Fibroblast of lung (primary cell): ENCODE measurements at regions not wholly inside any gene's neighbourhood (a gene's known extent, or its start where the extent isn't known, plus 50 kb on each side); places are given as distances from the start of the nearest gene placed in this dataset.

ENCODE experiments used
- DNase-seq, 2 donors: peaks; one replicate each; pipeline versions ENCODE4 v3.0.0 to v3.0.0-alpha.2; 2010; ENCODE audit warnings: low read depth in 2 of 2
- H2AFZ ChIP-seq: 2 replicates; pipeline ENCODE4 v1.5.1; 2012; ENCODE audit warnings: low read length, control low read depth, inconsistent platforms
- H3K27ac ChIP-seq: 2 replicates; pipeline ENCODE4 v1.5.1; 2011; ENCODE audit warnings: low read length, control low read depth; ENCODE audit not compliant: insufficient read depth
- H3K27me3 ChIP-seq: 2 replicates; pipeline ENCODE4 v1.5.1; 2011; ENCODE audit warnings: mild to moderate bottlenecking, low read length; ENCODE audit not compliant: control insufficient read depth, insufficient read depth
- H3K36me3 ChIP-seq: 2 replicates; pipeline ENCODE4 v1.5.1; 2011; ENCODE audit warnings: low read length; ENCODE audit not compliant: control insufficient read depth, insufficient read depth
- H3K4me1 ChIP-seq: 2 replicates; pipeline ENCODE4 v1.5.1; 2011; ENCODE audit warnings: low read length; ENCODE audit not compliant: control insufficient read depth, insufficient read depth; ENCODE audit errors: extremely low read depth
- H3K4me2 ChIP-seq: 2 replicates; pipeline ENCODE4 v1.5.1; 2011; ENCODE audit warnings: low read length, control low read depth; ENCODE audit not compliant: insufficient read depth; ENCODE audit errors: extremely low read depth
- H3K4me3 ChIP-seq, 4 experiments: fragments of 200-600 bp in 1 of 4; sonication (generic) in 1 of 4; replicated peaks in 1 of 4; 2 replicates each; pipeline ENCODE4 v1.5.1; 2011 to 2016; ENCODE audit warnings: low read length in 4 of 4, low read depth in 3 of 4, mild to moderate bottlenecking in 3 of 4, control low read depth in 2 of 4, inconsistent platforms in 1 of 4, mixed read lengths in 1 of 4; ENCODE audit not compliant: insufficient read depth in 1 of 4; ENCODE audit errors: control extremely low read depth in 1 of 4
- H3K79me2 ChIP-seq: 2 replicates; pipeline ENCODE4 v1.5.1; 2012; ENCODE audit warnings: mild to moderate bottlenecking, low read length, inconsistent platforms; ENCODE audit not compliant: control insufficient read depth, insufficient read depth
- H3K9ac ChIP-seq: 2 replicates; pipeline ENCODE4 v1.5.1; 2011; ENCODE audit warnings: mild to moderate bottlenecking, low read length, control low read depth; ENCODE audit not compliant: insufficient read depth
- H3K9me3 ChIP-seq: 2 replicates; pipeline ENCODE4 v1.5.1; 2012; ENCODE audit warnings: low read depth, low read length; ENCODE audit not compliant: control insufficient read depth, insufficient read depth
- H4K20me1 ChIP-seq: 2 replicates; pipeline ENCODE4 v1.5.1; 2011; ENCODE audit warnings: low read length; ENCODE audit not compliant: control insufficient read depth, insufficient read depth; ENCODE audit errors: extremely low read depth
- EZH2 ChIP-seq: IDR thresholded peaks from 2 replicates; pipeline ENCODE4 v1.5.1; 2012; ENCODE audit warnings: low read length, control low read depth, mild to moderate bottlenecking; ENCODE audit errors: missing control alignments
- TF ChIP-seq, protein P1 (sequence below), 2 donors: IDR thresholded peaks in 1 of 2; conservative IDR thresholded peaks in 1 of 2; 1 replicate in 1 of 2; 2 replicates in 1 of 2; pipeline ENCODE4 v1.5.1; 2011 to 2012; ENCODE audit warnings: low read length in 2 of 2, control low read depth in 1 of 2, inconsistent platforms in 1 of 2, low read depth in 1 of 2, mild to moderate bottlenecking in 1 of 2

DNA sequence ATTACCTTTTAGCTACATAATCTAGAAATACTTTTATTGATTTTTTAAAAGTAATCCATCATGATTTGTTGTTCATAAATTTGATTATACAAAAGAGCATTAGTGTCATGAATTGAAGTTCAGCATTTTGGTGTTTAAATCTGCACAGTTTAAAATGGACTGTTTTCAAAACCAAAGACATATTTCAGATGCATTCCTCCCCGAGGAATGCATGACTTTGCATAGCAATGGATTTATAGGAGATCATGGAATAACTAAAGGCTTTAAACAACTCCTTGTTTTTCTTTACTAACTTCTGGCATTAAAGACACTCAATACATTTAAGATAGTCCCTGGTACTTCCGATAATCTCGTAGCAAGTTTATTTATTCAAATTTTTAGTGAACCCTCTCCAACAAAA, 863.1 kb upstream of the TMPRSS15 start:
- H2AFZ ChIP-seq: no peak overlapping the region
- TF ChIP-seq EZH2: no peak
- TF ChIP-seq, protein P1, sequence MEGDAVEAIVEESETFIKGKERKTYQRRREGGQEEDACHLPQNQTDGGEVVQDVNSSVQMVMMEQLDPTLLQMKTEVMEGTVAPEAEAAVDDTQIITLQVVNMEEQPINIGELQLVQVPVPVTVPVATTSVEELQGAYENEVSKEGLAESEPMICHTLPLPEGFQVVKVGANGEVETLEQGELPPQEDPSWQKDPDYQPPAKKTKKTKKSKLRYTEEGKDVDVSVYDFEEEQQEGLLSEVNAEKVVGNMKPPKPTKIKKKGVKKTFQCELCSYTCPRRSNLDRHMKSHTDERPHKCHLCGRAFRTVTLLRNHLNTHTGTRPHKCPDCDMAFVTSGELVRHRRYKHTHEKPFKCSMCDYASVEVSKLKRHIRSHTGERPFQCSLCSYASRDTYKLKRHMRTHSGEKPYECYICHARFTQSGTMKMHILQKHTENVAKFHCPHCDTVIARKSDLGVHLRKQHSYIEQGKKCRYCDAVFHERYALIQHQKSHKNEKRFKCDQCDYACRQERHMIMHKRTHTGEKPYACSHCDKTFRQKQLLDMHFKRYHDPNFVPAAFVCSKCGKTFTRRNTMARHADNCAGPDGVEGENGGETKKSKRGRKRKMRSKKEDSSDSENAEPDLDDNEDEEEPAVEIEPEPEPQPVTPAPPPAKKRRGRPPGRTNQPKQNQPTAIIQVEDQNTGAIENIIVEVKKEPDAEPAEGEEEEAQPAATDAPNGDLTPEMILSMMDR (conservative IDR thresholded peaks at IDR 0.05 in 1 of 2, IDR thresholded peaks at IDR 0.05 in 1 of 2; ENCODE audit: low read depth in 1 of 2, low read length in 2 of 2): no peak
- no peak for DNase-seq
- no peak overlapping the region for H3K27ac ChIP-seq
- H3K4me2 ChIP-seq: no peak overlapping the region
- no peaks in the 10 kb centered on the region for H3K9me3 ChIP-seq
- H3K4me3 ChIP-seq: no peak overlapping the region
- H4K20me1 ChIP-seq: no peaks in the 10 kb centered on the region
- no peak overlapping the region for H3K9ac ChIP-seq
- no peaks in the 10 kb centered on the region for H3K4me1 ChIP-seq
- no peaks in the 10 kb centered on the region for H3K27me3 ChIP-seq
- no peaks in the 10 kb centered on the region for H3K79me2 ChIP-seq
- no peaks in the 10 kb centered on the region for H3K36me3 ChIP-seq

GRCh38 chr21:19268686-19269085, 865.1 kb upstream of the TMPRSS15 start:
- no peak overlapping the region for H3K9ac ChIP-seq
- no peak for DNase-seq
- no peak overlapping the region for H3K27ac ChIP-seq
- H3K9me3 ChIP-seq: no peaks in the 10 kb centered on the region
- no peak overlapping the region for H3K4me2 ChIP-seq
- no peaks in the 10 kb centered on the region for H3K4me1 ChIP-seq
- no peaks in the 10 kb centered on the region for H3K36me3 ChIP-seq
- no peaks in the 10 kb centered on the region for H4K20me1 ChIP-seq
- H3K4me3 ChIP-seq: no peak overlapping the region
- H3K27me3 ChIP-seq: no peaks in the 10 kb centered on the region
- no peak for TF ChIP-seq EZH2
- TF ChIP-seq, protein P1 (conservative IDR thresholded peaks at IDR 0.05 in 1 of 2, IDR thresholded peaks at IDR 0.05 in 1 of 2; ENCODE audit: low read depth in 1 of 2, low read length in 2 of 2): no peak
- H2AFZ ChIP-seq: no peak overlapping the region
- H3K79me2 ChIP-seq: no peaks in the 10 kb centered on the region

DNA sequence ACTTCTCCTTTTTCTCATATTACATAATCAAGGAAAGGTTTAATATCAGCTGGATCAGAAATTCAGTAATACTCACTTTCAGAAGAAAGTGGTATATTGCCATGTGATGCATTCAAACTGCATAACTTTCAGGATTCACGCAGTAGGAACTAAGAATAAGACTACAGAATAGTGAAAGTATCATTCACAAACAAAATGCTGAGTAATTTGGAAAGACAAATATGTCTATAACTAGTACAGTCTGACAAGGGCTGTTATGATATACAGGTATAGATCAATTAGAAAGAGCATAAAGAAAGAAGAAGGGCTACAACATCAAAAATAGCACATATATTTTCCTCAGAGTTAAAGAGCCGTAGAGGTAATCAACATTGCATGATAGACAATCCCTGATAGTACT, 871.5 kb upstream of the TMPRSS15 start:
- Histone ChIP-seq H3K4me3 (no peak overlapping the region), H3K79me2 (no peaks in the 10 kb centered on the region), H3K36me3 (no peaks in the 10 kb centered on the region), H3K9me3 (no peaks in the 10 kb centered on the region), H3K4me2 (no peak overlapping the region), H3K9ac (no peak overlapping the region), H4K20me1 (no peaks in the 10 kb centered on the region), H2AFZ (no peak overlapping the region), H3K4me1 (no peaks in the 10 kb centered on the region), H3K27me3 (no peaks in the 10 kb centered on the region), H3K27ac (no peak overlapping the region)
- TF ChIP-seq EZH2: no peak
- TF ChIP-seq, protein P1 (conservative IDR thresholded peaks at IDR 0.05 in 1 of 2, IDR thresholded peaks at IDR 0.05 in 1 of 2; ENCODE audit: low read depth in 1 of 2, low read length in 2 of 2): no peak
- no peak for DNase-seq
